Mesodermal cell (in vitro differentiated cells): ENCODE measurements at regions not wholly inside any gene's neighbourhood (a gene's known extent, or its start where the extent isn't known, plus 50 kb on each side); places are given as distances from the start of the nearest gene placed in this dataset.
"Not testable (repeated sequence)": the region's sequence is repeated elsewhere in the genome, so short reads cannot be mapped to it uniquely, and the experiment has no call there.

Source experiments
- H3K27ac ChIP-seq: 2 replicates; pipeline ENCODE4 v1.7.0; 2013; ENCODE audit warnings: mild to moderate bottlenecking, low read depth, low read length, moderate library complexity; ENCODE audit not compliant: severe bottlenecking
- H3K36me3 ChIP-seq: 2 replicates; pipeline ENCODE4 v1.7.1; 2013; ENCODE audit warnings: mild to moderate bottlenecking, low read length, moderate library complexity; ENCODE audit not compliant: control insufficient read depth, insufficient read depth
- H3K4me1 ChIP-seq: one replicate; pipeline ENCODE4 v1.7.1; 2013; ENCODE audit warnings: mild to moderate bottlenecking, low read length; ENCODE audit not compliant: insufficient read depth, control insufficient read depth, poor library complexity, severe bottlenecking
- H3K4me3 ChIP-seq: 2 replicates; pipeline ENCODE4 v1.7.0; 2013; ENCODE audit warnings: low read length, control low read depth, mild to moderate bottlenecking; ENCODE audit not compliant: insufficient read depth, poor library complexity, severe bottlenecking; ENCODE audit errors: extremely low read depth
- H3K9me3 ChIP-seq: 2 replicates; pipeline ENCODE4 v1.7.1; 2013; ENCODE audit warnings: mild to moderate bottlenecking, low read length, moderate library complexity; ENCODE audit not compliant: control insufficient read depth
- WGBS, 2 experiments: methylation state at CpG; one replicate each; pipeline ENCODE4 v1.1.5; 2013; ENCODE audit warnings: missing lambda C conversion rate in 2 of 2; ENCODE audit not compliant: insufficient coverage in 2 of 2; 5-methylcytosine and 5-hydroxymethylcytosine counted together

GRCh38 chr6:72560721-72561593, 60.9 kb upstream of the KCNQ5 start:
- no peaks in the 10 kb centered on the region for H3K4me1 ChIP-seq
- WGBS, 2 experiments, result 89 to 95% methylated on average over 6 to 7 of the region's 9 CpGs
- no peak overlapping the region for H3K4me3 ChIP-seq
- H3K36me3 ChIP-seq, result no peaks in the 10 kb centered on the region
- no peaks in the 10 kb centered on the region for H3K9me3 ChIP-seq
- H3K27ac ChIP-seq, result no peak overlapping the region

- no peak overlapping the region for H3K27ac ChIP-seq
- H3K4me3 ChIP-seq, result no peak overlapping the region
- H3K4me1 ChIP-seq, result no peaks in the 10 kb centered on the region
- H3K36me3 ChIP-seq, result no peaks in the 10 kb centered on the region
- WGBS, 2 experiments, result 80 to 93% methylated on average over 1 of the region's 1 CpG
- H3K9me3 ChIP-seq, result no peaks in the 10 kb centered on the region
These were observed 60.2 kb upstream of the KCNQ5 start for GRCh38 chr6:72561629-72562028.

GRCh38 chr6:72564231-72564630, 57.6 kb upstream of the KCNQ5 start:
- no peaks in the 10 kb centered on the region for H3K4me1 ChIP-seq
- H3K27ac ChIP-seq, result no peak overlapping the region
- H3K36me3 ChIP-seq, result no peaks in the 10 kb centered on the region
- H3K9me3 ChIP-seq, result no peaks in the 10 kb centered on the region
- no CpG with 5 or more reads among the region's 1 CpG for WGBS, 2 experiments
- no peak overlapping the region for H3K4me3 ChIP-seq

- H3K4me3 ChIP-seq, H3K9me3 ChIP-seq, H3K4me1 ChIP-seq, H3K27ac ChIP-seq, H3K36me3 ChIP-seq: not testable (repeated sequence)
- no CpG with 5 or more reads among the region's 4 CpGs for WGBS, 2 experiments
These were observed 49.9 kb upstream of the KCNQ5 start for GRCh38 chr6:72571993-72572392.
